ENCODE measurements at regions not wholly inside any gene's neighbourhood (a gene's known extent, or its start where the extent isn't known, plus 50 kb on each side); places are given as distances from the start of the nearest gene placed in this dataset.
"Not testable (repeated sequence)": the region's sequence is repeated elsewhere in the genome, so short reads cannot be mapped to it uniquely, and the experiment has no call there.

DNA sequence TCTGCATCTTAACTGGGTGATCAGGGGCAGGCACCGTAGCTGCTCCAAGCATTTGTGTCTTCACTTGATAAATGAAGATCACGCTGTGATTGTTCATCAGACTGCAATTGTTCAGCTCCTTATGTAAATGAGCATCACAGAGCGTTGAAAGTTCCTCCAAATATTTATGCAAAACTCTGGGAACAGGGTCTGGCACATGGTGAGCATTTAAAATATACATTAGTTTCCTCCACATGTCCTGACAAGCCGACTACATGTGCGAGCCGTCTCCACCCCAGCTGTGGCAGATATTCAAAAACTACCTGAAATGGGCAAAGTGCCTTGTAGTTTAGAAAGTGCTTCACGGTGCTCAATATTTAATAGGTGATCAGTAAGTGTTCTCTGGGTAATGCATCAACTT is 175.1 kb upstream of the ID2 start:
- TF ChIP-seq, protein P1, sequence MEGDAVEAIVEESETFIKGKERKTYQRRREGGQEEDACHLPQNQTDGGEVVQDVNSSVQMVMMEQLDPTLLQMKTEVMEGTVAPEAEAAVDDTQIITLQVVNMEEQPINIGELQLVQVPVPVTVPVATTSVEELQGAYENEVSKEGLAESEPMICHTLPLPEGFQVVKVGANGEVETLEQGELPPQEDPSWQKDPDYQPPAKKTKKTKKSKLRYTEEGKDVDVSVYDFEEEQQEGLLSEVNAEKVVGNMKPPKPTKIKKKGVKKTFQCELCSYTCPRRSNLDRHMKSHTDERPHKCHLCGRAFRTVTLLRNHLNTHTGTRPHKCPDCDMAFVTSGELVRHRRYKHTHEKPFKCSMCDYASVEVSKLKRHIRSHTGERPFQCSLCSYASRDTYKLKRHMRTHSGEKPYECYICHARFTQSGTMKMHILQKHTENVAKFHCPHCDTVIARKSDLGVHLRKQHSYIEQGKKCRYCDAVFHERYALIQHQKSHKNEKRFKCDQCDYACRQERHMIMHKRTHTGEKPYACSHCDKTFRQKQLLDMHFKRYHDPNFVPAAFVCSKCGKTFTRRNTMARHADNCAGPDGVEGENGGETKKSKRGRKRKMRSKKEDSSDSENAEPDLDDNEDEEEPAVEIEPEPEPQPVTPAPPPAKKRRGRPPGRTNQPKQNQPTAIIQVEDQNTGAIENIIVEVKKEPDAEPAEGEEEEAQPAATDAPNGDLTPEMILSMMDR (IDR thresholded peaks at IDR 0.05; ENCODE audit: low read depth, low read length): no peak
- H3K36me3 ChIP-seq: no peaks in the 10 kb centered on the region
- no peak overlapping the region for H3K27ac ChIP-seq
- H3K9me3 ChIP-seq (ENCODE audit: low read depth): no peaks in the 10 kb centered on the region
- no peaks in the 10 kb centered on the region for H3K4me1 ChIP-seq (ENCODE audit: low read depth)
- H3K4me3 ChIP-seq: no peak overlapping the region
- DNase-seq (ENCODE audit: low read depth in 1 of 2, low spot score in 1 of 2): no peak
- no peaks in the 10 kb centered on the region for H3K27me3 ChIP-seq

DNA sequence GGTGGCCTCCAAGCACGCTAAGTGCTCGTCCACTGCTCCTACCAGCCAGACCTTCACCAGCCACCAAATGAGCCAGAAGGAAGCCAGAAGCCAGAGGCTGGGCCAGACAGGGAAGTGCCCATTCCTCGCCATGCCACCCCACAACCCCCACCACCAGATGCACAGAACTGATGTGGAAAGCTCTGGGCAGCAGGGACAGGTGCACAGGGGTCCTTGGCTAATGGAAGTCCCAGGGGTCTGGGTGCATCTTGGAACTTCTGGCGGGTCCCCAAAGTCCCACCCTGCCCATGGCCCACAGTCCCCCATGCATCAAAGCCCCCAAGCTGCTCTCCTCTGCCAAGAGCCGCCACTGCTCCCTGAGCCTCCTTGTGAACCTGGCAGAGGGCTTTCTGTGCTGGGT is 173.1 kb upstream of the ID2 start:
- H3K9me3 ChIP-seq (ENCODE audit: low read depth): no peaks in the 10 kb centered on the region
- H3K36me3 ChIP-seq: no peaks in the 10 kb centered on the region
- H3K4me1 ChIP-seq (ENCODE audit: low read depth): no peaks in the 10 kb centered on the region

DNA sequence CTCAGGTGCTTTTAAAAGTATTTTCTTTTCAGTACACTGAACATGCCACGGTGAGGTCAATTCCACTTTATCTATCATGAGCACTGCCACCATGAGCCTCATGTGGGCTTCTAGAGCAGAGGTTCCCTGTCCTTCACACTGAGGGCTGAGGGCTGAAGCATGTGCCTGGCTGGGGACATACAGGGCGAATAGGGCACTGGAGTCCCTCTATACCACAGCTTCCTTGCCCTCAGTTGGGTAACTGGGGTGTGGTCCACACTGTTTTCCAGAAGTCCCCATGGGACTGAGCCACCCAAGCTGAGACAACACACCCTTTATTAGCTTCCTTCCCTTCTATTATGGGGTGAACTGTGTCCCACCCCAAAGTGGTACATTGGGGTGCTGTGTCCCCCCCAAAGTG is 172.2 kb upstream of the ID2 start:
- TF ChIP-seq, protein P1 (IDR thresholded peaks at IDR 0.05; ENCODE audit: low read depth, low read length): no peak
- Histone ChIP-seq H3K27ac (no peak overlapping the region), H3K4me1 (ENCODE audit: low read depth) (no peaks in the 10 kb centered on the region), H3K4me3 (no peak overlapping the region), H3K27me3 (no peaks in the 10 kb centered on the region), H3K36me3 (no peaks in the 10 kb centered on the region), H3K9me3 (ENCODE audit: low read depth) (no peaks in the 10 kb centered on the region)
- DNase-seq (ENCODE audit: low read depth in 1 of 2, low spot score in 1 of 2): no peak

More for the DNA sequence above, 173.1 kb upstream of the ID2 start:
- no peak for DNase-seq (ENCODE audit: low read depth in 1 of 2, low spot score in 1 of 2)
- Histone ChIP-seq H3K27ac (no peak overlapping the region), H3K4me3 (no peak overlapping the region), H3K27me3 (no peaks in the 10 kb centered on the region)
- TF ChIP-seq, protein P1 (IDR thresholded peaks at IDR 0.05; ENCODE audit: low read depth, low read length): no peak

DNA sequence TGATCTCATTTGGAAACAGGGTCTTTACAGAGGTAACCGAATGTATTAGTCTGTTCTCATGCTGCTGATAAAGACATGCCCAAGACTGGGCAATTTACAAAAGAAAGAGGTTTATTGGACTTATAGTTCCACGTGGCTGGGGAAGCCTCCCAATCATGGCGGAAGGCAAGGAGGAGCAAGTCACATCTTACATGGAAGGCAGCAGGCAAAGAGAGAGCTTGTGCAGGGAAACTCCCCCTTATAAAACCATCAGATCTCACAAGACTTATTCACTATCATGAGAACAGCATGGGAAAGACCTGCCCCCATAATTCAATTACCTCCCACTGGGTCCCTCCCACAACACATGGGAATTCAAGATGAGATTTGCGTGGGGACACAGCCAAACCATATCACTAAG is 171.8 kb upstream of the ID2 start:
- H3K4me3 ChIP-seq; H3K36me3 ChIP-seq; H3K4me1 ChIP-seq (ENCODE audit: low read depth); DNase-seq (ENCODE audit: low read depth in 1 of 2, low spot score in 1 of 2); H3K9me3 ChIP-seq (ENCODE audit: low read depth); H3K27me3 ChIP-seq; H3K27ac ChIP-seq: not testable (repeated sequence)

DNA sequence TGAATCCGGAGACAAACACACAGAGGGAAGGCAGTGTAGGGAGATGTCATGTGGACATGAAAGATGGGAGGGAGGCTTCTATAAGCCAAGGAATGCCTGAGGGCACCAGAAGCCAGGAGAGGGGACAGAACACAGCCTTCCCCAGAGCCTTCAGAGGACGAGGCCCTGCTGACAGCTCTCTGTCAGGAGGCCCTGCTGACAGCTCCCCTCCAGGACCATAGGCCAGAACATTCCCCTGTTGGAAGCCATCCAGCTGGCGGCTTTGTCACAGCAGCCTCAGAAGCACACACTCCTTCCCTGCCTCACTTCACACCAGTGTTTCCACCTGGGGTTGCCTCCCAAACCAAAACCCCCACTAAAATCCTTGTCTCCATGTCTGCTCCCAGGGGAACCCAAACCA is 171.3 kb upstream of the ID2 start:
- peaks cover 5% of the 10 kb centered on the region for H3K4me1 ChIP-seq (ENCODE audit: low read depth)
- TF ChIP-seq, protein P1 (IDR thresholded peaks at IDR 0.05; ENCODE audit: low read depth, low read length): no peak
- H3K9me3 ChIP-seq (ENCODE audit: low read depth): no peaks in the 10 kb centered on the region
- no peaks in the 10 kb centered on the region for H3K36me3 ChIP-seq
- no peak overlapping the region for H3K27ac ChIP-seq
- no peaks in the 10 kb centered on the region for H3K27me3 ChIP-seq
- no peak for DNase-seq (ENCODE audit: low read depth in 1 of 2, low spot score in 1 of 2)
- H3K4me3 ChIP-seq: no peak overlapping the region

DNA sequence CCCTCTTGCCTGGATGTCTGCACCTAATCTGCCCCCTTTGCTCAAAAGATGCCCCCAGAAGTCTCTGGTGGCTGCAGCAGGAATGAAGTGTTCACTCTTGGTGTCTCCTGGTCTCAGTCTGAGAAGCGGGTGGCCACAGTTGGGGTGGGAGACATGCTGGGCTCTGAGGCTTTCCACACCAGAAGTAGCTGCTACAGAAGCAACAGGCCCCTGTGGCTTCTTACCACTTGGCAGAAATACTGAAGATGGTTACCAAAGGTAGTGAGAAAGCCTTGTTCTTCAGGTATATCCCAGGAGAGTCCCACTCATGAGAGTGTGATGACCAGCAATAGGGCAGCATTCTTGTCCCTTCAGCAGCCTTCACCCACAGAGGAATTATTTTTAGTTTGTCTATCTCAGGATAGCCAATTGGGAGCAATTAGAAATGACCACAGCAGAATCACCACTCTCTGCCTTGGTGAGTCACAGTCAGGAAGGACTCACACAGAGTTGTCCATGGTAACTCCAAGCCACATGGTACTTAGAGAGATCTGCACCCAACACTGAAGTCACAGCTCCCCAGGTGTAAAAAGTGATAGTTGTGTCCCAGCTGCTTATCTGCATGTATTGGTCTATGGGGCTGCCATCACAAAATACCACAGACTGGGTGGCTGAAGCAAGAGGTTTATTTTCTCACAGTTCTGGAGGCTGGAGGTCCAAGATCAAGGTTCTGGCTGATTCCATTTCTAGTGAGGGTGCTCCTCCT is 169.8 kb upstream of the ID2 start:
- Histone ChIP-seq H3K9me3 (ENCODE audit: low read depth) (no peaks in the 10 kb centered on the region), H3K4me1 (ENCODE audit: low read depth) (peaks cover 5% of the 10 kb centered on the region), H3K27ac (no peak overlapping the region), H3K4me3 (no peak overlapping the region), H3K36me3 (no peaks in the 10 kb centered on the region), H3K27me3 (no peaks in the 10 kb centered on the region)
- DNase-seq (ENCODE audit: low read depth in 1 of 2, low spot score in 1 of 2): peak in 1 of 2 donors; percentile 30
- TF ChIP-seq, protein P1 (IDR thresholded peaks at IDR 0.05; ENCODE audit: low read depth, low read length): no peak
